ENCODE measurements at regions not wholly inside any gene's neighbourhood (a gene's known extent, or its start where the extent isn't known, plus 50 kb on each side); places are given as distances from the start of the nearest gene placed in this dataset.

DNA sequence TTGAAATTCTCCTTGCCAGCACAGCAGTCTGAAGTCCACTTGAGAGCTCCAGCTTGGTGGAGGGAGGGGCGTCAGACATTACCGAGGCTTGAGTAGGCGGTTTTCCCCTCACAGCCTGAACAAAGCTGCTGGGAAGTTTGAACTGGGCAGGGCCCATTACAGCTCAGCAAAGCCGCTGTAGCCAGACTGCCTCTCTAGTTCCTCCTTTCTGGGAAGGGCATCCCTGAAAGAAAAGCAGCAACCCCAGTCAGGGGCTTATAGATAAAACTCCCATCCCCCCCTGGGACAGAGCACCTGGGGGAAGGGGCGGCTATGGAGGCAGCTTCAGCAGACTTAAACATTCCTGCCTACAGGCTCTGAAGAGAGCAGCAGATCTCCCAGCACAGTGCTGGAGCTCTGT, 325.3 kb downstream of the GJA1 start:
- TF ChIP-seq, protein P1, sequence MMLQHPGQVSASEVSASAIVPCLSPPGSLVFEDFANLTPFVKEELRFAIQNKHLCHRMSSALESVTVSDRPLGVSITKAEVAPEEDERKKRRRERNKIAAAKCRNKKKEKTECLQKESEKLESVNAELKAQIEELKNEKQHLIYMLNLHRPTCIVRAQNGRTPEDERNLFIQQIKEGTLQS (IDR thresholded peaks at IDR 0.05) = no peak
- TF ChIP-seq NR2F2 (IDR thresholded peaks at IDR 0.05) = no peak
- TF ChIP-seq, protein P2, sequence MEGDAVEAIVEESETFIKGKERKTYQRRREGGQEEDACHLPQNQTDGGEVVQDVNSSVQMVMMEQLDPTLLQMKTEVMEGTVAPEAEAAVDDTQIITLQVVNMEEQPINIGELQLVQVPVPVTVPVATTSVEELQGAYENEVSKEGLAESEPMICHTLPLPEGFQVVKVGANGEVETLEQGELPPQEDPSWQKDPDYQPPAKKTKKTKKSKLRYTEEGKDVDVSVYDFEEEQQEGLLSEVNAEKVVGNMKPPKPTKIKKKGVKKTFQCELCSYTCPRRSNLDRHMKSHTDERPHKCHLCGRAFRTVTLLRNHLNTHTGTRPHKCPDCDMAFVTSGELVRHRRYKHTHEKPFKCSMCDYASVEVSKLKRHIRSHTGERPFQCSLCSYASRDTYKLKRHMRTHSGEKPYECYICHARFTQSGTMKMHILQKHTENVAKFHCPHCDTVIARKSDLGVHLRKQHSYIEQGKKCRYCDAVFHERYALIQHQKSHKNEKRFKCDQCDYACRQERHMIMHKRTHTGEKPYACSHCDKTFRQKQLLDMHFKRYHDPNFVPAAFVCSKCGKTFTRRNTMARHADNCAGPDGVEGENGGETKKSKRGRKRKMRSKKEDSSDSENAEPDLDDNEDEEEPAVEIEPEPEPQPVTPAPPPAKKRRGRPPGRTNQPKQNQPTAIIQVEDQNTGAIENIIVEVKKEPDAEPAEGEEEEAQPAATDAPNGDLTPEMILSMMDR (IDR thresholded peaks at IDR 0.05; ENCODE audit: low read depth, low read length, missing input control) = no peak
- no peak for TF ChIP-seq GABPA (IDR thresholded peaks at IDR 0.05 in 1 of 2, conservative IDR thresholded peaks at IDR 0.05 in 1 of 2)
- TF ChIP-seq, protein P3, sequence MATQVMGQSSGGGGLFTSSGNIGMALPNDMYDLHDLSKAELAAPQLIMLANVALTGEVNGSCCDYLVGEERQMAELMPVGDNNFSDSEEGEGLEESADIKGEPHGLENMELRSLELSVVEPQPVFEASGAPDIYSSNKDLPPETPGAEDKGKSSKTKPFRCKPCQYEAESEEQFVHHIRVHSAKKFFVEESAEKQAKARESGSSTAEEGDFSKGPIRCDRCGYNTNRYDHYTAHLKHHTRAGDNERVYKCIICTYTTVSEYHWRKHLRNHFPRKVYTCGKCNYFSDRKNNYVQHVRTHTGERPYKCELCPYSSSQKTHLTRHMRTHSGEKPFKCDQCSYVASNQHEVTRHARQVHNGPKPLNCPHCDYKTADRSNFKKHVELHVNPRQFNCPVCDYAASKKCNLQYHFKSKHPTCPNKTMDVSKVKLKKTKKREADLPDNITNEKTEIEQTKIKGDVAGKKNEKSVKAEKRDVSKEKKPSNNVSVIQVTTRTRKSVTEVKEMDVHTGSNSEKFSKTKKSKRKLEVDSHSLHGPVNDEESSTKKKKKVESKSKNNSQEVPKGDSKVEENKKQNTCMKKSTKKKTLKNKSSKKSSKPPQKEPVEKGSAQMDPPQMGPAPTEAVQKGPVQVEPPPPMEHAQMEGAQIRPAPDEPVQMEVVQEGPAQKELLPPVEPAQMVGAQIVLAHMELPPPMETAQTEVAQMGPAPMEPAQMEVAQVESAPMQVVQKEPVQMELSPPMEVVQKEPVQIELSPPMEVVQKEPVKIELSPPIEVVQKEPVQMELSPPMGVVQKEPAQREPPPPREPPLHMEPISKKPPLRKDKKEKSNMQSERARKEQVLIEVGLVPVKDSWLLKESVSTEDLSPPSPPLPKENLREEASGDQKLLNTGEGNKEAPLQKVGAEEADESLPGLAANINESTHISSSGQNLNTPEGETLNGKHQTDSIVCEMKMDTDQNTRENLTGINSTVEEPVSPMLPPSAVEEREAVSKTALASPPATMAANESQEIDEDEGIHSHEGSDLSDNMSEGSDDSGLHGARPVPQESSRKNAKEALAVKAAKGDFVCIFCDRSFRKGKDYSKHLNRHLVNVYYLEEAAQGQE (IDR thresholded peaks at IDR 0.05) = no peak
- no peak for TF ChIP-seq HNF4A (conservative IDR thresholded peaks at IDR 0.05)
- no peak for TF ChIP-seq JUND (IDR thresholded peaks at IDR 0.05)
- no peak for TF ChIP-seq HNF4G (IDR thresholded peaks at IDR 0.05)
- TF ChIP-seq, protein P4, sequence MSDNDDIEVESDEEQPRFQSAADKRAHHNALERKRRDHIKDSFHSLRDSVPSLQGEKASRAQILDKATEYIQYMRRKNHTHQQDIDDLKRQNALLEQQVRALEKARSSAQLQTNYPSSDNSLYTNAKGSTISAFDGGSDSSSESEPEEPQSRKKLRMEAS (IDR thresholded peaks at IDR 0.05) = no peak

Measured in liver (tissue), 3 donors.